Progenitor cell of endocrine pancreas (in vitro differentiated cells): ENCODE measurements at regions not wholly inside any gene's neighbourhood (a gene's known extent, or its start where the extent isn't known, plus 50 kb on each side); places are given as distances from the start of the nearest gene placed in this dataset.
"Not testable (repeated sequence)": the region's sequence is repeated elsewhere in the genome, so short reads cannot be mapped to it uniquely, and the experiment has no call there.

Source experiments
- DNase-seq: peaks from one replicate; pipeline ENCODE4 v3.0.0; 2021; ENCODE audit warnings: low spot score; ENCODE audit not compliant: unreplicated experiment
- H3K27ac Mint-ChIP-seq: 2 replicates; pipeline ENCODE4 v1.8.0; 2021; ENCODE audit warnings: mild to moderate bottlenecking, moderate library complexity, mixed read lengths
- H3K27me3 Mint-ChIP-seq: 2 replicates; pipeline ENCODE4 v1.8.0; 2021; ENCODE audit warnings: mixed read lengths
- H3K36me3 Mint-ChIP-seq: 2 replicates; pipeline ENCODE4 v1.8.0; 2022; ENCODE audit warnings: mixed read lengths; ENCODE audit not compliant: insufficient read depth
- H3K4me1 Mint-ChIP-seq: 2 replicates; pipeline ENCODE4 v1.8.0; 2021; ENCODE audit warnings: low read depth, mixed read lengths
- H3K4me3 Mint-ChIP-seq: 2 replicates; pipeline ENCODE4 v1.8.0; 2021; ENCODE audit warnings: low read depth, mild to moderate bottlenecking, moderate library complexity, mixed read lengths
- H3K9me3 Mint-ChIP-seq: 2 replicates; pipeline ENCODE4 v1.8.0; 2021; ENCODE audit warnings: low read depth, mixed read lengths
- CTCF ChIP-seq: fragments of 200-600 bp; sonication (generic); IDR thresholded peaks from one replicate; pipeline ENCODE4 v1.5.0; 2021; ENCODE audit warnings: antibody characterized with exemption, mild to moderate bottlenecking; ENCODE audit not compliant: unreplicated experiment

- no peak for TF ChIP-seq CTCF
- Mint-ChIP-seq H3K4me1 (peaks cover 5% of the 10 kb centered on the region), H3K27ac (no peak overlapping the region), H3K27me3 (peaks cover 48% of the 10 kb centered on the region), H3K36me3 (no peaks in the 10 kb centered on the region), H3K4me3 (no peak overlapping the region), H3K9me3 (no peaks in the 10 kb centered on the region)
- DNase-seq, result no peak
Measured at GRCh38 chr20:56752274-56752673, 123.2 kb downstream of the TFAP2C start.

- DNase-seq, result no peak
- TF ChIP-seq CTCF, result no peak
- Mint-ChIP-seq H3K27ac (no peak overlapping the region), H3K9me3 (peaks cover 4% of the 10 kb centered on the region), H3K4me1 (no peaks in the 10 kb centered on the region), H3K27me3 (peaks cover 37% of the 10 kb centered on the region), H3K4me3 (no peak overlapping the region), H3K36me3 (no peaks in the 10 kb centered on the region)
Measured at GRCh38 chr20:56755201-56755600, 126.1 kb downstream of the TFAP2C start.

- H3K4me3 Mint-ChIP-seq, H3K36me3 Mint-ChIP-seq, H3K4me1 Mint-ChIP-seq, DNase-seq, H3K9me3 Mint-ChIP-seq, H3K27ac Mint-ChIP-seq: not testable (repeated sequence)
- H3K27me3 Mint-ChIP-seq, result peaks cover 25% of the 10 kb centered on the region
Measured at GRCh38 chr20:56756658-56757057, 127.6 kb downstream of the TFAP2C start.

GRCh38 chr20:56758706-56759105, 129.6 kb downstream of the TFAP2C start:
- no peaks in the 10 kb centered on the region for H3K36me3 Mint-ChIP-seq
- H3K4me1 Mint-ChIP-seq, result no peaks in the 10 kb centered on the region
- no peak for DNase-seq
- H3K4me3 Mint-ChIP-seq, result no peak overlapping the region
- H3K27me3 Mint-ChIP-seq, result peaks cover 15% of the 10 kb centered on the region
- TF ChIP-seq CTCF, result no peak
- H3K27ac Mint-ChIP-seq, result no peak overlapping the region
- peaks cover 4% of the 10 kb centered on the region for H3K9me3 Mint-ChIP-seq

- Mint-ChIP-seq H3K4me3 (no peak overlapping the region), H3K9me3 (peaks cover 4% of the 10 kb centered on the region), H3K27me3 (peaks cover 12% of the 10 kb centered on the region), H3K36me3 (no peaks in the 10 kb centered on the region), H3K27ac (no peak overlapping the region), H3K4me1 (no peaks in the 10 kb centered on the region)
- DNase-seq, result no peak
- TF ChIP-seq CTCF, result no peak
Measured at GRCh38 chr20:56759741-56760278, 130.7 kb downstream of the TFAP2C start.

GRCh38 chr20:56760610-56761009, 131.5 kb downstream of the TFAP2C start:
- no peak for DNase-seq
- no peaks in the 10 kb centered on the region for H3K36me3 Mint-ChIP-seq
- peaks cover 4% of the 10 kb centered on the region for H3K9me3 Mint-ChIP-seq
- peaks cover 12% of the 10 kb centered on the region for H3K27me3 Mint-ChIP-seq
- H3K27ac Mint-ChIP-seq, result no peak overlapping the region
- no peak overlapping the region for H3K4me3 Mint-ChIP-seq
- TF ChIP-seq CTCF, result no peak
- no peaks in the 10 kb centered on the region for H3K4me1 Mint-ChIP-seq
